ENCODE measurements at regions not wholly inside any gene's neighbourhood (a gene's known extent, or its start where the extent isn't known, plus 50 kb on each side); places are given as distances from the start of the nearest gene placed in this dataset.

GRCh38 chrX:38917954-38918353 lies 116.7 kb downstream of the MID1IP1 start:
- no peak for TF ChIP-seq CTCF (conservative IDR thresholded peaks at IDR 0.05; ENCODE audit: low read depth, low read length)
- no peak for TF ChIP-seq EZH2 (IDR thresholded peaks at IDR 0.05; ENCODE audit: low read length, unreplicated experiment)
